ENCODE measurements at regions not wholly inside any gene's neighbourhood (a gene's known extent, or its start where the extent isn't known, plus 50 kb on each side); places are given as distances from the start of the nearest gene placed in this dataset.

GRCh38 chr18:25866331-25866730 is 224.1 kb downstream of the SS18 start:
- Histone ChIP-seq H3K4me3 (ENCODE audit: low read depth, low read length, poor library complexity, severe bottlenecking) (no peak overlapping the region), H3K4me1 (ENCODE audit: insufficient read depth, low read length, poor library complexity, severe bottlenecking) (no peaks in the 10 kb centered on the region), H3K27me3 (replicated peaks; ENCODE audit: insufficient read depth, low read depth, low read length, poor library complexity) (no peaks in the 10 kb centered on the region), H3K9me3 (ENCODE audit: low read depth, low read length, poor library complexity, severe bottlenecking) (no peaks in the 10 kb centered on the region), H3K36me3 (ENCODE audit: insufficient read depth, low read length, poor library complexity, severe bottlenecking) (no peaks in the 10 kb centered on the region), H3K27ac (ENCODE audit: low read depth, low read length, poor library complexity, severe bottlenecking) (no peak overlapping the region)
- ChIA-PET POLR2A (ENCODE audit: low non-redundant PET) (no interaction called here), CTCF (no interaction called here)
- DNase-seq (ENCODE audit: low spot score) = no peak
- no peak for TF ChIP-seq EZH2 (IDR thresholded peaks at IDR 0.05; ENCODE audit: borderline replicate concordance, low read depth, low read length, poor library complexity, severe bottlenecking)
- TF ChIP-seq CTCF (conservative IDR thresholded peaks at IDR 0.05; ENCODE audit: low read depth, low read length) = no peak
- no TSS peak for BruUV-seq (replicated peaks)
- intact Hi-C loops (cut with micrococcal nuclease; ENCODE audit: unreplicated experiment) = no loop called here

- BruUV-seq (replicated peaks) = no TSS peak
- Histone ChIP-seq H3K36me3 (ENCODE audit: insufficient read depth, low read length, poor library complexity, severe bottlenecking) (no peaks in the 10 kb centered on the region), H3K4me1 (ENCODE audit: insufficient read depth, low read length, poor library complexity, severe bottlenecking) (no peaks in the 10 kb centered on the region), H3K27ac (ENCODE audit: low read depth, low read length, poor library complexity, severe bottlenecking) (no peak overlapping the region), H3K27me3 (replicated peaks; ENCODE audit: insufficient read depth, low read depth, low read length, poor library complexity) (no peaks in the 10 kb centered on the region), H3K9me3 (ENCODE audit: low read depth, low read length, poor library complexity, severe bottlenecking) (no peaks in the 10 kb centered on the region), H3K4me3 (ENCODE audit: low read depth, low read length, poor library complexity, severe bottlenecking) (no peak overlapping the region)
- ChIA-PET POLR2A (ENCODE audit: low non-redundant PET) (no interaction called here), CTCF (no interaction called here)
- intact Hi-C loops (cut with micrococcal nuclease; ENCODE audit: unreplicated experiment) = no loop called here
- TF ChIP-seq CTCF (conservative IDR thresholded peaks at IDR 0.05; ENCODE audit: low read depth, low read length) (no peak), EZH2 (IDR thresholded peaks at IDR 0.05; ENCODE audit: borderline replicate concordance, low read depth, low read length, poor library complexity, severe bottlenecking) (no peak)
- DNase-seq (ENCODE audit: low spot score) = no peak
Observed at GRCh38 chr18:25862881-25863600, 227.4 kb downstream of the SS18 start.

- POLR2A ChIA-PET (ENCODE audit: low non-redundant PET) = no interaction called here
- TF ChIP-seq EZH2 (IDR thresholded peaks at IDR 0.05; ENCODE audit: borderline replicate concordance, low read depth, low read length, poor library complexity, severe bottlenecking) = no peak
- TF ChIP-seq CTCF (conservative IDR thresholded peaks at IDR 0.05; ENCODE audit: low read depth, low read length) = no peak
- Histone ChIP-seq H3K4me1 (ENCODE audit: insufficient read depth, low read length, poor library complexity, severe bottlenecking) (no peaks in the 10 kb centered on the region), H3K36me3 (ENCODE audit: insufficient read depth, low read length, poor library complexity, severe bottlenecking) (no peaks in the 10 kb centered on the region), H3K4me3 (ENCODE audit: low read depth, low read length, poor library complexity, severe bottlenecking) (no peak overlapping the region), H3K27me3 (replicated peaks; ENCODE audit: insufficient read depth, low read depth, low read length, poor library complexity) (no peaks in the 10 kb centered on the region), H3K9me3 (ENCODE audit: low read depth, low read length, poor library complexity, severe bottlenecking) (no peaks in the 10 kb centered on the region), H3K27ac (ENCODE audit: low read depth, low read length, poor library complexity, severe bottlenecking) (no peak overlapping the region)
- no peak for DNase-seq (ENCODE audit: low spot score)
- intact Hi-C loops (cut with micrococcal nuclease; ENCODE audit: unreplicated experiment) = no loop called here
- CTCF ChIA-PET = no interaction called here
- no TSS peak for BruUV-seq (replicated peaks)
Observed at GRCh38 chr18:25853691-25854433, 236.6 kb downstream of the SS18 start.

All from A673 (cell line).